ENCODE measurements at regions not wholly inside any gene's neighbourhood (a gene's known extent, or its start where the extent isn't known, plus 50 kb on each side); places are given as distances from the start of the nearest gene placed in this dataset.

GRCh38 chr21:24941316-24942185 lies 665.7 kb downstream of the MRPL39 start:
- Mint-ChIP-seq H3K4me1 (no peaks in the 10 kb centered on the region), H3K27me3 (ENCODE audit: low read depth in 2 of 2) (no peaks in the 10 kb centered on the region), H3K27ac (no peak overlapping the region), H3K36me3 (no peaks in the 10 kb centered on the region), H3K9me3 (peaks cover 7 to 14% of the 10 kb centered on the region in 2 donors), H3K4me3 (no peak overlapping the region)
- no peaks in the 10 kb centered on the region for H3K4me1 ChIP-seq (ENCODE audit: control insufficient read depth, insufficient read depth, low read length)
- no peaks in the 10 kb centered on the region for H3K27me3 ChIP-seq (ENCODE audit: control insufficient read depth, insufficient read depth, low read length)
- WGBS (ENCODE audit: insufficient coverage) = 68% methylated on average over 4 of the region's 4 CpGs
- no peaks in the 10 kb centered on the region for H3K36me3 ChIP-seq (ENCODE audit: control insufficient read depth, insufficient read depth, low read length)
- no peak overlapping the region for H3K27ac ChIP-seq (ENCODE audit: low read length)
- DNase-seq (no peak), ATAC-seq (no peak)
- intact Hi-C loops (cut with micrococcal nuclease) = no loop called here
- H3K4me3 ChIP-seq (ENCODE audit: low read length) = no peak overlapping the region
- peaks cover 7% of the 10 kb centered on the region for H3K9me3 ChIP-seq (ENCODE audit: control insufficient read depth, insufficient read depth, low read length)
- no peak for TF ChIP-seq CTCF (IDR thresholded peaks at IDR 0.05)

- 72% methylated on average over 1 of the region's 1 CpG for WGBS (ENCODE audit: insufficient coverage)
- TF ChIP-seq CTCF (IDR thresholded peaks at IDR 0.05) = no peak
- H3K9me3 Mint-ChIP-seq = peaks cover 4 to 12% of the 10 kb centered on the region in 2 donors
- H3K27ac Mint-ChIP-seq = no peak overlapping the region
- Histone ChIP-seq H3K4me3 (ENCODE audit: low read length) (no peak overlapping the region), H3K9me3 (ENCODE audit: control insufficient read depth, insufficient read depth, low read length) (peaks cover 6% of the 10 kb centered on the region), H3K27ac (ENCODE audit: low read length) (no peak overlapping the region), H3K4me1 (ENCODE audit: control insufficient read depth, insufficient read depth, low read length) (no peaks in the 10 kb centered on the region), H3K36me3 (ENCODE audit: control insufficient read depth, insufficient read depth, low read length) (no peaks in the 10 kb centered on the region), H3K27me3 (ENCODE audit: control insufficient read depth, insufficient read depth, low read length) (no peaks in the 10 kb centered on the region)
- intact Hi-C loops (cut with micrococcal nuclease) = no loop called here
- no peak for DNase-seq
- ATAC-seq = no peak
- no peak overlapping the region for H3K4me3 Mint-ChIP-seq
- H3K36me3 Mint-ChIP-seq = no peaks in the 10 kb centered on the region
- H3K27me3 Mint-ChIP-seq (ENCODE audit: low read depth in 2 of 2) = no peaks in the 10 kb centered on the region
- H3K4me1 Mint-ChIP-seq = no peaks in the 10 kb centered on the region
Measured at GRCh38 chr21:24939291-24939690, 668.0 kb downstream of the MRPL39 start.

DNA sequence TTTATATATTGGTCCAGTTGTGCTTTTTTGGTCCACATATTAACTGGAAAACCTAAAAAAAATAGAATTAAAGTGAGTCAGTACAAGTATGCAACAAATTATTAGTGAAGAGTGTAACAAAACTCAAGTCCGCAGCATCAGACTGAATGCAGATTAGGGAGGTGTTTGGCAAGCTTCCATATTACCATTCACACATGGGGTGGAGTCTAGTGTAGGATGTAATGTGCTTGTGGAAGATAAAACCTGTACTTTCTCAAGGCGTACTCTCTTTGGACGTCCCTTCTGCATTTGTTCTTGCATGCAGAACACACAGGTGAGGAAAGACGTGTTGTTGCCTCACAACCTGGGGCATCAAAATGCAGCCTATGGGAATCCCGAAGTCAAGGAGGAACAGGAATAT lies 668.7 kb downstream of the MRPL39 start:
- H3K4me3 ChIP-seq (ENCODE audit: low read length) = no peak overlapping the region
- no peaks in the 10 kb centered on the region for H3K4me1 ChIP-seq (ENCODE audit: control insufficient read depth, insufficient read depth, low read length)
- H3K27me3 ChIP-seq (ENCODE audit: control insufficient read depth, insufficient read depth, low read length) = no peaks in the 10 kb centered on the region
- H3K27ac Mint-ChIP-seq = no peak overlapping the region
- H3K9me3 Mint-ChIP-seq = peaks cover 4 to 12% of the 10 kb centered on the region in 2 donors
- no peak overlapping the region for H3K4me3 Mint-ChIP-seq
- no peaks in the 10 kb centered on the region for H3K4me1 Mint-ChIP-seq
- DNase-seq (no peak), ATAC-seq (no peak)
- H3K36me3 Mint-ChIP-seq = no peaks in the 10 kb centered on the region
- H3K36me3 ChIP-seq (ENCODE audit: control insufficient read depth, insufficient read depth, low read length) = no peaks in the 10 kb centered on the region
- TF ChIP-seq CTCF (IDR thresholded peaks at IDR 0.05) = no peak
- no peaks in the 10 kb centered on the region for H3K9me3 ChIP-seq (ENCODE audit: control insufficient read depth, insufficient read depth, low read length)
- 91% methylated on average over 4 of the region's 5 CpGs for WGBS (ENCODE audit: insufficient coverage)
- H3K27me3 Mint-ChIP-seq (ENCODE audit: low read depth in 2 of 2) = no peaks in the 10 kb centered on the region
- intact Hi-C loops (cut with micrococcal nuclease) = no loop called here
- no peak overlapping the region for H3K27ac ChIP-seq (ENCODE audit: low read length)

GRCh38 chr21:24935991-24936390 lies 671.3 kb downstream of the MRPL39 start:
- H3K27me3 Mint-ChIP-seq (ENCODE audit: low read depth in 2 of 2) = no peaks in the 10 kb centered on the region
- Histone ChIP-seq H3K27ac (ENCODE audit: low read length) (no peak overlapping the region), H3K9me3 (ENCODE audit: control insufficient read depth, insufficient read depth, low read length) (no peaks in the 10 kb centered on the region), H3K4me1 (ENCODE audit: control insufficient read depth, insufficient read depth, low read length) (no peaks in the 10 kb centered on the region), H3K36me3 (ENCODE audit: control insufficient read depth, insufficient read depth, low read length) (no peaks in the 10 kb centered on the region), H3K27me3 (ENCODE audit: control insufficient read depth, insufficient read depth, low read length) (no peaks in the 10 kb centered on the region), H3K4me3 (ENCODE audit: low read length) (no peak overlapping the region)
- no CpG with 5 or more reads among the region's 2 CpGs for WGBS (ENCODE audit: insufficient coverage)
- DNase-seq (no peak), ATAC-seq (no peak)
- no peaks in the 10 kb centered on the region for H3K4me1 Mint-ChIP-seq
- no peak overlapping the region for H3K27ac Mint-ChIP-seq
- no peaks in the 10 kb centered on the region for H3K36me3 Mint-ChIP-seq
- intact Hi-C loops (cut with micrococcal nuclease) = no loop called here
- H3K9me3 Mint-ChIP-seq = peaks cover 0 to 10% of the 10 kb centered on the region in 2 donors
- no peak for TF ChIP-seq CTCF (IDR thresholded peaks at IDR 0.05)
- no peak overlapping the region for H3K4me3 Mint-ChIP-seq

Data from natural killer cell (primary cell).